PC-3 (cell line): ENCODE measurements at regions not wholly inside any gene's neighbourhood (a gene's known extent, or its start where the extent isn't known, plus 50 kb on each side); places are given as distances from the start of the nearest gene placed in this dataset.

Experiments
- ATAC-seq: fragments of 200-7000 bp; cut with Tn5 transposase; 2 replicates; pipeline ENCODE4 v1.9.1; 2020; ENCODE audit warnings: mild to moderate bottlenecking, moderate library complexity
- BruUV-seq: library from RNA; stranded (reverse); fragments of 400-500 nt; replicated peaks from 2 replicates; lab custom pipeline; 2021; lab: Mats Ljungman, UMichigan
- CTCF ChIA-PET: fragments of 300-600 bp; sonication (Branson Sonifier 250); formaldehyde crosslinking; loops from one replicate; lab custom pipeline; 2022; ENCODE audit warnings: antibody characterized with exemption; lab: Charles Lee
- POLR2A ChIA-PET: fragments of 300-600 bp; sonication (Branson Sonifier 250); formaldehyde crosslinking; loops from one replicate; lab custom pipeline; 2022; ENCODE audit warnings: antibody characterized with exemption; ENCODE audit not compliant: unreplicated experiment; lab: Charles Lee
- DNase-seq: peaks from one replicate; pipeline ENCODE4 v3.0.0-alpha.2; 2015
- H2AFZ ChIP-seq: fragments of 300-600 bp; sonication (generic); 2 replicates; pipeline ENCODE4 v1.6.0; 2016; ENCODE audit warnings: antibody characterized with exemption, low read length
- H3F3A ChIP-seq: fragments of 300-600 bp; sonication (generic); one replicate; pipeline ENCODE4 v1.6.0; 2017; ENCODE audit warnings: antibody characterized with exemption, low read length, control low read depth, mild to moderate bottlenecking; ENCODE audit not compliant: unreplicated experiment
- H3K27ac ChIP-seq: fragments of 300-600 bp; sonication (generic); 2 replicates; pipeline ENCODE4 v1.5.1; 2016; ENCODE audit warnings: mild to moderate bottlenecking, low read length
- H3K27me3 ChIP-seq: fragments of 300-600 bp; sonication (generic); 2 replicates; pipeline ENCODE4 v1.6.1; 2016; ENCODE audit warnings: low read length, mixed read lengths
- H3K36me3 ChIP-seq: fragments of 300-600 bp; sonication (generic); 2 replicates; pipeline ENCODE4 v1.6.1; 2016; ENCODE audit warnings: low read depth, mixed run types, low read length, mixed read lengths
- H3K4me1 ChIP-seq: fragments of 300-600 bp; sonication (generic); 2 replicates; pipeline ENCODE4 v1.5.1; 2016; ENCODE audit warnings: low read length; ENCODE audit not compliant: insufficient read depth
- H3K4me2 ChIP-seq: fragments of 300-600 bp; sonication (generic); 2 replicates; pipeline ENCODE4 v1.6.0; 2016; ENCODE audit warnings: low read length
- H3K4me3 ChIP-seq: fragments of 300-600 bp; sonication (generic); 2 replicates; pipeline ENCODE4 v1.5.1; 2016; ENCODE audit warnings: mild to moderate bottlenecking, low read length, mixed read lengths
- H3K79me2 ChIP-seq: fragments of 300-600 bp; sonication (generic); 2 replicates; pipeline ENCODE4 v1.6.1; 2017; ENCODE audit warnings: low read length, mixed read lengths
- H3K9ac ChIP-seq: fragments of 300-600 bp; sonication (generic); 2 replicates; pipeline ENCODE4 v1.6.0; 2016; ENCODE audit warnings: mild to moderate bottlenecking, low read length
- H3K9me2 ChIP-seq: fragments of 300-600 bp; sonication (generic); replicated peaks from 2 replicates; pipeline ENCODE4 v1.6.1; 2016; ENCODE audit warnings: mixed run types, low read length, mixed read lengths
- H3K9me3 ChIP-seq: fragments of 300-600 bp; sonication (generic); 2 replicates; pipeline ENCODE4 v1.6.1; 2016; ENCODE audit warnings: low read length, mixed read lengths
- H4K20me1 ChIP-seq: fragments of 300-600 bp; sonication (generic); 2 replicates; pipeline ENCODE4 v1.6.1; 2016; ENCODE audit warnings: low read length, mixed read lengths
- EZH2 ChIP-seq: fragments of 300-600 bp; sonication (generic); IDR thresholded peaks from one replicate; pipeline ENCODE4 v1.6.1; 2017; ENCODE audit warnings: antibody characterized with exemption, mild to moderate bottlenecking, low read length; ENCODE audit not compliant: unreplicated experiment
- EZH2phosphoT487 ChIP-seq: fragments of 300-600 bp; sonication (generic); IDR thresholded peaks from 2 replicates; pipeline ENCODE4 v1.6.1; 2018; ENCODE audit warnings: mild to moderate bottlenecking, antibody characterized with exemption, low read length, borderline replicate concordance
- intact Hi-C: fragments of 100-400 bp; cut with micrococcal nuclease; formaldehyde crosslinking; loops from 2 replicates; pipeline ENCODE4 v1.9.0; 2023
- TF ChIP-seq, protein P1 (sequence below): fragments of 300-600 bp; sonication (generic); conservative IDR thresholded peaks from 2 replicates; pipeline ENCODE4 v1.5.1; 2017; ENCODE audit warnings: antibody characterized with exemption, low read depth, mild to moderate bottlenecking, low read length

GRCh38 chr5:143700994-143701393, 111.0 kb upstream of the HMHB1 start:
- H4K20me1 ChIP-seq: no peaks in the 10 kb centered on the region
- H3K27ac ChIP-seq: no peak overlapping the region
- no peak overlapping the region for H3K4me2 ChIP-seq
- no peaks in the 10 kb centered on the region for H3K9me2 ChIP-seq
- no peak overlapping the region for H3K9ac ChIP-seq
- CTCF ChIA-PET: interaction anchor here (0.6 kb wide), 1 partner anchor 27 kb away, joined by 3 read pairs; no protein-coding TSS in a partner anchor
- POLR2A ChIA-PET: no interaction called here
- no peaks in the 10 kb centered on the region for H3K9me3 ChIP-seq
- H3K27me3 ChIP-seq: no peaks in the 10 kb centered on the region
- no TSS peak for BruUV-seq
- no peak for TF ChIP-seq EZH2phosphoT487
- TF ChIP-seq EZH2: no peak
- TF ChIP-seq, protein P1, sequence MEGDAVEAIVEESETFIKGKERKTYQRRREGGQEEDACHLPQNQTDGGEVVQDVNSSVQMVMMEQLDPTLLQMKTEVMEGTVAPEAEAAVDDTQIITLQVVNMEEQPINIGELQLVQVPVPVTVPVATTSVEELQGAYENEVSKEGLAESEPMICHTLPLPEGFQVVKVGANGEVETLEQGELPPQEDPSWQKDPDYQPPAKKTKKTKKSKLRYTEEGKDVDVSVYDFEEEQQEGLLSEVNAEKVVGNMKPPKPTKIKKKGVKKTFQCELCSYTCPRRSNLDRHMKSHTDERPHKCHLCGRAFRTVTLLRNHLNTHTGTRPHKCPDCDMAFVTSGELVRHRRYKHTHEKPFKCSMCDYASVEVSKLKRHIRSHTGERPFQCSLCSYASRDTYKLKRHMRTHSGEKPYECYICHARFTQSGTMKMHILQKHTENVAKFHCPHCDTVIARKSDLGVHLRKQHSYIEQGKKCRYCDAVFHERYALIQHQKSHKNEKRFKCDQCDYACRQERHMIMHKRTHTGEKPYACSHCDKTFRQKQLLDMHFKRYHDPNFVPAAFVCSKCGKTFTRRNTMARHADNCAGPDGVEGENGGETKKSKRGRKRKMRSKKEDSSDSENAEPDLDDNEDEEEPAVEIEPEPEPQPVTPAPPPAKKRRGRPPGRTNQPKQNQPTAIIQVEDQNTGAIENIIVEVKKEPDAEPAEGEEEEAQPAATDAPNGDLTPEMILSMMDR: 0 out of 2 replicates have a peak, but pooled peaks have one; percentile 21
- H3K79me2 ChIP-seq: no peaks in the 10 kb centered on the region
- no peak overlapping the region for H2AFZ ChIP-seq
- no peaks in the 10 kb centered on the region for H3K4me1 ChIP-seq
- no peak overlapping the region for H3K4me3 ChIP-seq
- DNase-seq: no peak
- ATAC-seq: no peak
- H3F3A ChIP-seq: no peaks in the 10 kb centered on the region
- no peaks in the 10 kb centered on the region for H3K36me3 ChIP-seq
- intact Hi-C loops: loop anchor here (5.0 to 10.0 kb wide), 2 partner anchors 266 to 444 kb away; no protein-coding TSS in a partner anchor

- Histone ChIP-seq H3K36me3 (no peaks in the 10 kb centered on the region), H3K79me2 (no peaks in the 10 kb centered on the region), H3K27ac (no peak overlapping the region), H3K9me3 (no peaks in the 10 kb centered on the region), H3K4me2 (no peak overlapping the region), H3K9ac (no peak overlapping the region), H3K4me3 (no peak overlapping the region), H3K4me1 (no peaks in the 10 kb centered on the region), H3K9me2 (no peaks in the 10 kb centered on the region), H3K27me3 (no peaks in the 10 kb centered on the region), H3F3A (no peaks in the 10 kb centered on the region), H2AFZ (no peak overlapping the region), H4K20me1 (no peaks in the 10 kb centered on the region)
- ChIA-PET POLR2A (no interaction called here), CTCF (no interaction called here)
- no peak for DNase-seq
- intact Hi-C loops: no loop called here
- BruUV-seq: no TSS peak
- TF ChIP-seq, protein P1: no peak
- TF ChIP-seq EZH2: no peak
- no peak for TF ChIP-seq EZH2phosphoT487
- no peak for ATAC-seq
These were observed 112.8 kb upstream of the HMHB1 start for GRCh38 chr5:143699121-143699520.

DNA sequence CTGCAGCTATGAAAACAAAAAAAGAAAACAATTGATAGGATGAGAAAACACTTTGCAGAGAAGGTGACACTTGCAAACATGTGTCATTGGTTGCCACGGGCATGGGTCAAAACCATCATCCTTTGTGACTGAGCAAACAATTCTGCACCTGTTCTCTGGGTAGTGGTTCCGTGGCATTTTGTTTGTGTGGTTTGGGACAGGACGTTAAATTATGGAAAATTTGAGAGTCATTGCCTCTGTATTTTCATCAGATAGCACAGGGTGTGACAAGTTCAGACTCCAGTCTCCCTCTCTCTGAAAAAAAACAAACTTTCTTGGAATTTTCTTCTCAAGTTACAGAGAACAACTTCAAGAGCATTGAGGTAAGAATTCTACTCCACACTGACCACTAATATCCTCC, 113.4 kb upstream of the HMHB1 start:
- no peak for TF ChIP-seq EZH2
- no peak for TF ChIP-seq EZH2phosphoT487
- TF ChIP-seq, protein P1: no peak
- Histone ChIP-seq H3K4me3 (no peak overlapping the region), H3K9ac (no peak overlapping the region), H3K4me1 (no peaks in the 10 kb centered on the region), H3K36me3 (no peaks in the 10 kb centered on the region), H3K9me2 (no peaks in the 10 kb centered on the region), H3K4me2 (no peak overlapping the region), H3K27me3 (no peaks in the 10 kb centered on the region), H3K9me3 (no peaks in the 10 kb centered on the region), H3K27ac (no peak overlapping the region), H2AFZ (no peak overlapping the region), H4K20me1 (no peaks in the 10 kb centered on the region), H3K79me2 (no peaks in the 10 kb centered on the region), H3F3A (no peaks in the 10 kb centered on the region)
- intact Hi-C loops: no loop called here
- DNase-seq: no peak
- ATAC-seq: no peak
- BruUV-seq: no TSS peak
- ChIA-PET POLR2A (no interaction called here), CTCF (no interaction called here)
